HepG2 (cell line): ENCODE measurements at regions not wholly inside any gene's neighbourhood (a gene's known extent, or its start where the extent isn't known, plus 50 kb on each side); places are given as distances from the start of the nearest gene placed in this dataset.

Source experiments
- AGO1 ChIP-seq: fragments of 200-400 bp; formaldehyde crosslinking; IDR thresholded peaks from 2 replicates; pipeline ENCODE4 v1.6.1; 2017; ENCODE audit warnings: mild to moderate bottlenecking, low read depth, low read length, moderate library complexity; ENCODE audit not compliant: poor library complexity, severe bottlenecking
- CEBPG ChIP-seq: IDR thresholded peaks from 2 replicates; pipeline ENCODE4 v1.6.1; 2016
- IKZF5 ChIP-seq: IDR thresholded peaks from 2 replicates; pipeline ENCODE4 v1.6.1; 2018; ENCODE audit warnings: missing genetic modification reagents, mild to moderate bottlenecking, missing compliant biosample characterization
- NFIC ChIP-seq: IDR thresholded peaks from 2 replicates; pipeline ENCODE4 v1.6.1; 2012; ENCODE audit warnings: mild to moderate bottlenecking, low read length, inconsistent platforms
- NR2F2 ChIP-seq: IDR thresholded peaks from 2 replicates; pipeline ENCODE4 v1.6.1; 2012; ENCODE audit warnings: low read depth, inconsistent platforms, borderline replicate concordance
- SATB2 ChIP-seq: sonication (generic); formaldehyde crosslinking; IDR thresholded peaks from 2 replicates; pipeline ENCODE4 v1.5.0; 2020; ENCODE audit warnings: missing genetic modification reagents
- XRCC5 ChIP-seq: fragments of 200-400 bp; formaldehyde crosslinking; optimal IDR thresholded peaks from 2 replicates; pipeline ENCODE3; 2017; ENCODE audit warnings: mild to moderate bottlenecking, low read length
- YEATS4 ChIP-seq: sonication (generic); formaldehyde crosslinking; IDR thresholded peaks from 2 replicates; pipeline ENCODE4 v1.4.0; 2020; ENCODE audit warnings: missing genetic modification reagents, borderline replicate concordance
- ZNF292 ChIP-seq: sonication (generic); formaldehyde crosslinking; IDR thresholded peaks from 2 replicates; pipeline ENCODE4 v1.8.1; 2022; ENCODE audit warnings: mild to moderate bottlenecking, low read depth, missing genetic modification reagents, borderline replicate concordance
- ZNF609 ChIP-seq: sonication (generic); formaldehyde crosslinking; IDR thresholded peaks from 2 replicates; pipeline ENCODE4 v1.4.0; 2020; ENCODE audit warnings: mild to moderate bottlenecking, missing genetic modification reagents, borderline replicate concordance
- ZNF761 ChIP-seq: sonication (generic); formaldehyde crosslinking; conservative IDR thresholded peaks from 2 replicates; pipeline ENCODE4 v1.4.0; 2020; ENCODE audit warnings: mild to moderate bottlenecking, missing genetic modification reagents
- TF ChIP-seq, protein P1 (sequence below): sonication (generic); formaldehyde crosslinking; IDR thresholded peaks from 2 replicates; pipeline ENCODE4 v1.5.0; 2020; ENCODE audit warnings: mild to moderate bottlenecking, missing genetic modification reagents
- TF ChIP-seq, protein P2 (sequence below): sonication (generic); formaldehyde crosslinking; conservative IDR thresholded peaks from 2 replicates; pipeline ENCODE4 v1.4.0; 2020; ENCODE audit warnings: mild to moderate bottlenecking, missing genetic modification reagents, moderate library complexity
- TF ChIP-seq, protein P3 (sequence below): sonication (generic); formaldehyde crosslinking; IDR thresholded peaks from 2 replicates; pipeline ENCODE4 v1.5.1; 2020; ENCODE audit warnings: mild to moderate bottlenecking, missing genetic modification reagents

DNA sequence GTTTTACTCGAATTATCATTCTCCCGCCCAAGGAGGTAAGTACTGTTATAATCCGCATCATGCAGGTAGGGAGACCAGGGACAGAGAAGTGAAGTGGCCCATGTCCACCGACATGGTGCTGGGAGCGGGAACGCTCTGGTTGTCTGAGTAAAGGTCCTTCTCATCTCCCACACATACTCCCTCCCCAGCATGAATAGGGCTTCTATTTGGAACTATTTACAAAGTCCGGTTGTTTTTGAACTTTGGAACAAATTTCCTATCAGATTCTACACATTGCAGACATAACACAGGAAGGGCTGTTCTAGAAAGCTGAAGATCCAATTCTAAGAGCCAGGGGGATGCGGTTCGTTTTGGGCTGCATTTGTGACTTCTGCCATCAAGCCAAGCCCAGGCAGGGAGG lies 94.8 kb upstream of the TLE3 start (continued):
- TF ChIP-seq, protein P1, sequence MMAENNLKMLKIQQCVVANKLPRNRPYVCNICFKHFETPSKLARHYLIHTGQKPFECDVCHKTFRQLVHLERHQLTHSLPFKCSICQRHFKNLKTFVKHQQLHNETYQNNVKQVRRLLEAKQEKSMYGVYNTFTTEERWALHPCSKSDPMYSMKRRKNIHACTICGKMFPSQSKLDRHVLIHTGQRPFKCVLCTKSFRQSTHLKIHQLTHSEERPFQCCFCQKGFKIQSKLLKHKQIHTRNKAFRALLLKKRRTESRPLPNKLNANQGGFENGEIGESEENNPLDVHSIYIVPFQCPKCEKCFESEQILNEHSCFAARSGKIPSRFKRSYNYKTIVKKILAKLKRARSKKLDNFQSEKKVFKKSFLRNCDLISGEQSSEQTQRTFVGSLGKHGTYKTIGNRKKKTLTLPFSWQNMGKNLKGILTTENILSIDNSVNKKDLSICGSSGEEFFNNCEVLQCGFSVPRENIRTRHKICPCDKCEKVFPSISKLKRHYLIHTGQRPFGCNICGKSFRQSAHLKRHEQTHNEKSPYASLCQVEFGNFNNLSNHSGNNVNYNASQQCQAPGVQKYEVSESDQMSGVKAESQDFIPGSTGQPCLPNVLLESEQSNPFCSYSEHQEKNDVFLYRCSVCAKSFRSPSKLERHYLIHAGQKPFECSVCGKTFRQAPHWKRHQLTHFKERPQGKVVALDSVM = no peak
- TF ChIP-seq ZNF292 (CRISPR knock-in tag) (peak; percentile 46; the same call in 1 of the 2 replicates), XRCC5 (peak; percentile 57), AGO1 (no peak), SATB2 (no peak), IKZF5 (CRISPR knock-in tag) (peak; percentile 46; the same call in 1 of the 2 replicates), NFIC (peak; percentile 52; the same call in 1 of the 2 replicates), ZNF761 (CRISPR knock-in tag) (0 out of 2 replicates have a peak, but pooled peaks have one; percentile 43), NR2F2 (peak; percentile 61; the same call in 1 of the 2 replicates), CEBPG (CRISPR knock-in tag) (peak; percentile 19; the same call in 1 of the 2 replicates), ZNF609 (CRISPR knock-in tag) (peak; percentile 83), YEATS4 (CRISPR knock-in tag) (no peak)
- TF ChIP-seq, protein P2, sequence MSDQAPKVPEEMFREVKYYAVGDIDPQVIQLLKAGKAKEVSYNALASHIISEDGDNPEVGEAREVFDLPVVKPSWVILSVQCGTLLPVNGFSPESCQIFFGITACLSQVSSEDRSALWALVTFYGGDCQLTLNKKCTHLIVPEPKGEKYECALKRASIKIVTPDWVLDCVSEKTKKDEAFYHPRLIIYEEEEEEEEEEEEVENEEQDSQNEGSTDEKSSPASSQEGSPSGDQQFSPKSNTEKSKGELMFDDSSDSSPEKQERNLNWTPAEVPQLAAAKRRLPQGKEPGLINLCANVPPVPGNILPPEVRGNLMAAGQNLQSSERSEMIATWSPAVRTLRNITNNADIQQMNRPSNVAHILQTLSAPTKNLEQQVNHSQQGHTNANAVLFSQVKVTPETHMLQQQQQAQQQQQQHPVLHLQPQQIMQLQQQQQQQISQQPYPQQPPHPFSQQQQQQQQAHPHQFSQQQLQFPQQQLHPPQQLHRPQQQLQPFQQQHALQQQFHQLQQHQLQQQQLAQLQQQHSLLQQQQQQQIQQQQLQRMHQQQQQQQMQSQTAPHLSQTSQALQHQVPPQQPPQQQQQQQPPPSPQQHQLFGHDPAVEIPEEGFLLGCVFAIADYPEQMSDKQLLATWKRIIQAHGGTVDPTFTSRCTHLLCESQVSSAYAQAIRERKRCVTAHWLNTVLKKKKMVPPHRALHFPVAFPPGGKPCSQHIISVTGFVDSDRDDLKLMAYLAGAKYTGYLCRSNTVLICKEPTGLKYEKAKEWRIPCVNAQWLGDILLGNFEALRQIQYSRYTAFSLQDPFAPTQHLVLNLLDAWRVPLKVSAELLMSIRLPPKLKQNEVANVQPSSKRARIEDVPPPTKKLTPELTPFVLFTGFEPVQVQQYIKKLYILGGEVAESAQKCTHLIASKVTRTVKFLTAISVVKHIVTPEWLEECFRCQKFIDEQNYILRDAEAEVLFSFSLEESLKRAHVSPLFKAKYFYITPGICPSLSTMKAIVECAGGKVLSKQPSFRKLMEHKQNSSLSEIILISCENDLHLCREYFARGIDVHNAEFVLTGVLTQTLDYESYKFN = peak; percentile 96
- TF ChIP-seq, protein P3, sequence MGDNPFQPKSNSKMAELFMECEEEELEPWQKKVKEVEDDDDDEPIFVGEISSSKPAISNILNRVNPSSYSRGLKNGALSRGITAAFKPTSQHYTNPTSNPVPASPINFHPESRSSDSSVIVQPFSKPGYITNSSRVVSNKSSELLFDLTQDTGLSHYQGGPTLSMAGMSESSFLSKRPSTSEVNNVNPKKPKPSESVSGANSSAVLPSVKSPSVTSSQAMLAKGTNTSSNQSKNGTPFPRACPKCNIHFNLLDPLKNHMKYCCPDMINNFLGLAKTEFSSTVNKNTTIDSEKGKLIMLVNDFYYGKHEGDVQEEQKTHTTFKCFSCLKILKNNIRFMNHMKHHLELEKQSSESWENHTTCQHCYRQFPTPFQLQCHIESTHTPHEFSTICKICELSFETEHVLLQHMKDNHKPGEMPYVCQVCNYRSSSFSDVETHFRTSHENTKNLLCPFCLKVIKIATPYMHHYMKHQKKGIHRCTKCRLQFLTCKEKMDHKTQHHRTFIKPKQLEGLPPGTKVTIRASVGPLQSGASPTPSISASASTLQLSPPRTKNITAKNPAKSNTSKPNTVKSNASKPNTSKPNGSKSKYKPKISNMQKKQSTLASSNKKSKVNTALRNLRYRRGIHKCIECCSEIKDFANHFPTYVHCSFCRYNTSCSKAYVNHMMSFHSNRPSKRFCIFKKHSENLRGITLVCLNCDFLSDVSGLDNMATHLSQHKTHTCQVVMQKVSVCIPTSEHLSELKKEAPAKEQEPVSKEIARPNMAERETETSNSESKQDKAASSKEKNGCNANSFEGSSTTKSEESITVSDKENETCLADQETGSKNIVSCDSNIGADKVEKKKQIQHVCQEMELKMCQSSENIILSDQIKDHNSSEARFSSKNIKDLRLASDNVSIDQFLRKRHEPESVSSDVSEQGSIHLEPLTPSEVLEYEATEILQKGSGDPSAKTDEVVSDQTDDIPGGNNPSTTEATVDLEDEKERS (CRISPR knock-in tag) = 0 out of 2 replicates have a peak, but pooled peaks have one; percentile 20
